ENCODE measurements at regions not wholly inside any gene's neighbourhood (a gene's known extent, or its start where the extent isn't known, plus 50 kb on each side); places are given as distances from the start of the nearest gene placed in this dataset.

DNA sequence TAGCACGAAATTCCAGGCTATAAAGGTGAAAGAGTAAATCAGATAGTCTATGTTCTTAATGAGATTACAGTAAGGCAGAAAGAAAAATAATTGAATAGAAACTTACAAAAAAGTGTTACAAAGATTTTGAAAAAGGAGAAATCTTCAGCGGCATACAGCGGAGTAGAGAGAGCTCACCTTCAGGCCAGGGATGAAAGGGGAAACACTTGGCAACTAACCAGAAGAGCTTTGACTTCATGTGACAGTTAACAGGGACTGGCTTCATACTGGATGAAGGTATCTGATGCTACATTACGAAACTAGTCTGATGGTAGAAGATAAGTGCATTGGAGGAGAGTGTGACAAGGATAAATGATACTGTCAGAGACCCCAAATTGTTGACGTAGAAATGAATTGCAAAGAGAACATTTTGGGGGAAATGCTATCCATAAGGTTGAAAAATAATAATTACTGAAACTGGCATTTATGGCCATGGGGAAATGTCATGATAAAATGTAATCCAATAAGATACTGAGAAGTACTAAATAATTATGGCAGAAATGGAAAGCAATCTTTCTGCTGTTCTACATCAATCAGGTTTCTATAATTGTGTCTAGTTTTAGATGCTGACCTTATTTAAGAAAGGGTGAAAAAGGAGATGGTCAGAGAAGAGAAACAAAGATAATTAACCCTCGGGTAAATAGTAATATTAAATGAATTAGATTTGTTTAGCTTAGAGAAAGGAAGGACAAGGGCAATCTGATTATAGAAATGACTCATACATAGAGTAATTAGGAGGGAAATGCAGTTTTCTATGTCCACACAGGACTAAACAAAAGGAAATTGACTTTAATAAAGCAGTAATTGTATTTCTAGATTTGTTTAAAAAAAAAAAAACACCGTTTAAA is 808.7 kb downstream of the NCAM2 start:
- ChIA-PET POLR2A (no interaction called here), CTCF (no interaction called here)
- TF ChIP-seq, protein P1, sequence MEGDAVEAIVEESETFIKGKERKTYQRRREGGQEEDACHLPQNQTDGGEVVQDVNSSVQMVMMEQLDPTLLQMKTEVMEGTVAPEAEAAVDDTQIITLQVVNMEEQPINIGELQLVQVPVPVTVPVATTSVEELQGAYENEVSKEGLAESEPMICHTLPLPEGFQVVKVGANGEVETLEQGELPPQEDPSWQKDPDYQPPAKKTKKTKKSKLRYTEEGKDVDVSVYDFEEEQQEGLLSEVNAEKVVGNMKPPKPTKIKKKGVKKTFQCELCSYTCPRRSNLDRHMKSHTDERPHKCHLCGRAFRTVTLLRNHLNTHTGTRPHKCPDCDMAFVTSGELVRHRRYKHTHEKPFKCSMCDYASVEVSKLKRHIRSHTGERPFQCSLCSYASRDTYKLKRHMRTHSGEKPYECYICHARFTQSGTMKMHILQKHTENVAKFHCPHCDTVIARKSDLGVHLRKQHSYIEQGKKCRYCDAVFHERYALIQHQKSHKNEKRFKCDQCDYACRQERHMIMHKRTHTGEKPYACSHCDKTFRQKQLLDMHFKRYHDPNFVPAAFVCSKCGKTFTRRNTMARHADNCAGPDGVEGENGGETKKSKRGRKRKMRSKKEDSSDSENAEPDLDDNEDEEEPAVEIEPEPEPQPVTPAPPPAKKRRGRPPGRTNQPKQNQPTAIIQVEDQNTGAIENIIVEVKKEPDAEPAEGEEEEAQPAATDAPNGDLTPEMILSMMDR (IDR thresholded peaks at IDR 0.05; ENCODE audit: insufficient read depth, low read length, missing control alignments): no peak
- no peak for DNase-seq (ENCODE audit: low read depth, low spot score)
- no peak overlapping the region for H3K4me3 ChIP-seq (ENCODE audit: low read depth, low read length)

DNA sequence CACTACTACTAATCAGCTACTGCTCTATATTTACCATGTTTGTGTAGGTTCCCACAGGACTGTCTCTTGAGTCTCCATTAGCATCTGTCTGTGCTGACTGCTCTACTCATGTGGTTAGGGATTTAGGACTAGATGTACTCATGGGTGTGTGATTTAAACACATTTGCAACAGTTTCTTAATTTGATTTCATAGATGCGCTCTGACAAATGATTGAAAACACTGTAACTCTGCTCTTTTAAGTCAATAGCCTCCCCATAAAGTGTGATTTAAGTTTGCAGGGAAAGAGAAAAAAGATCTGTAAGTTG is 809.3 kb downstream of the NCAM2 start:
- TF ChIP-seq, protein P1 (IDR thresholded peaks at IDR 0.05; ENCODE audit: insufficient read depth, low read length, missing control alignments): no peak
- ChIA-PET POLR2A (no interaction called here), CTCF (no interaction called here)
- no peak overlapping the region for H3K4me3 ChIP-seq (ENCODE audit: low read depth, low read length)
- DNase-seq (ENCODE audit: low read depth, low spot score): no peak

DNA sequence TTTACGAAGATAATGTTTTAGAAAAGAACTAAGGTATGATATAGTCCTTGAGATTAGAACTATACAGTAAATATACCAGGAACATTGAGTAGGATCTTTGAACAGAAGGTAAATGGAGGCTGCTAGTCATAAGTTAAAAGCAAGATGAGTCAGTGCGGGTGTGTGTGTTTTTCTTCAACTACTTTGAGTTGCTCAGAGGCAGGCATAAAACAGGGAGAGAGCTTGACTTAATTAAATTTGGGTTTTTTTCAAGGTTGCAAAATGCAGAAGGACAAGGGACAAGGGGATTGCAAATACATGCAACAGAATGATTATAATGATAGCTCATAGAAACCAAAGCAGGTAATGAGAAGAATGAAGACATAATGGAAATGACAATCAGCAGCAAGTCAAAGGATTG is 815.1 kb downstream of the NCAM2 start:
- ChIA-PET CTCF (no interaction called here), POLR2A (no interaction called here)
- DNase-seq (ENCODE audit: low read depth, low spot score): no peak

DNA sequence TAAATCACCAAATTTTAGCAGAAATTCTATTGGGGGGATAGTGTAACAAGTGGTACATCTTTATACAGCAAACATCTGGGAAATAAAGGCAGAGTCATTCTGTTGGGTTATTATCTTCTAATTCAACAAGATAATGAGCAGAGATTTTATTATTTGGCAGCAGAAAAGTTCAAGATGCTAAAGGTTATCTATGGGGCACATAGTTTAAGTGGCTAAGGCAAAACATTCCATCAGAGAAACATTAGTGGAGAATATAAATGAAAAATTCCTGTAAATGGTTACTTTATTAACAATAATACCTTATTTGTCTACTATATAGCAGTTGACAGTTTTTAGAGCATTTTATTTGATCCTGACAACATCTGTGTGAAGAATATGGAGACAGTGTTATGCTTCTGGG is 815.7 kb downstream of the NCAM2 start:
- no peak for DNase-seq (ENCODE audit: low read depth, low spot score)
- ChIA-PET CTCF (no interaction called here), POLR2A (no interaction called here)
- H3K4me3 ChIP-seq (ENCODE audit: low read depth, low read length): no peak overlapping the region
- TF ChIP-seq, protein P1 (IDR thresholded peaks at IDR 0.05; ENCODE audit: insufficient read depth, low read length, missing control alignments): no peak

More for the DNA sequence above, 815.1 kb downstream of the NCAM2 start:
- H3K4me3 ChIP-seq (ENCODE audit: low read depth, low read length): no peak overlapping the region
- TF ChIP-seq, protein P1 (IDR thresholded peaks at IDR 0.05; ENCODE audit: insufficient read depth, low read length, missing control alignments): no peak

DNA sequence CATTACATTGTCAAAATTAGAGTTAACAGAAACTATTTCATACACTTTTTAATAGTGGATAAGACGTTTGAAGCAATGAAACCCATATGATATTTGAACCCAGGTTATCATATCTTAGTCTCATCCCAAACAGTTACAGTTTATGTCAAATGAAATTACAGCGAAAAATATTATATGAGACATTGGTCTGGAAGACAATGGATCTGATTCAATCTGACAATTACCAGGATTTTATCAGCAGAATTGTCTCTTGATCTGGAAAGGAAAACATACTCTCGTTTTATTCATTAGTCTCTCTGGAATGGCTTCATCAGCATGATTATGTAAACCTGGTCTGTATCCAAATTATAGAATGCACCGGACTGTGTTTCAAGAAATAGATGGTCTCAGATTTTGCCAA is 818.6 kb downstream of the NCAM2 start:
- CTCF ChIA-PET: no interaction called here
- POLR2A ChIA-PET: no interaction called here
- H3K4me3 ChIP-seq (ENCODE audit: low read depth, low read length): no peak overlapping the region
- DNase-seq (ENCODE audit: low read depth, low spot score): no peak
- TF ChIP-seq, protein P1 (IDR thresholded peaks at IDR 0.05; ENCODE audit: insufficient read depth, low read length, missing control alignments): no peak

DNA sequence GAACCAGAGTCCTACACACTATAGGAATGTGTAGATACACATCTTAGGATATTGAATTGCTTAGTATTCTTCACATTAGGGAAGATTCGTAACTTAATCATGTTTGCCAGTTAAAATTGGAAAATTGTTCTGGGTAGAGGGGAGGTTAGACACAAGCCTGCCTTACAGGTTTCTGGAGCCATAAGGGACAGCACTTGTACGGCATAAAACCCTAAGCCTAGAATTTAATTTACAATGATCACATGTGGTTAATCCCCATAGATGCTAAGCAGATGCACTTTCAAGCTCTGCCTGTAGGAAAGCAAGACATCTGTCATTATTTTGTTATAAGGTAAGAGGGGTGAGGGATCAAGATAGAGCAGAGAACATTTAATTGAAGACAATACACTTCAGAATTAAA is 820.7 kb downstream of the NCAM2 start:
- POLR2A ChIA-PET: no interaction called here
- TF ChIP-seq, protein P1 (IDR thresholded peaks at IDR 0.05; ENCODE audit: insufficient read depth, low read length, missing control alignments): no peak
- DNase-seq (ENCODE audit: low read depth, low spot score): no peak
- no peak overlapping the region for H3K4me3 ChIP-seq (ENCODE audit: low read depth, low read length)
- CTCF ChIA-PET: no interaction called here

All from AG04449 (cell line).